WI38 (cell line): ENCODE measurements at regions not wholly inside any gene's neighbourhood (a gene's known extent, or its start where the extent isn't known, plus 50 kb on each side); places are given as distances from the start of the nearest gene placed in this dataset.

ENCODE experiments used
- H3K4me3 ChIP-seq: 2 replicates; pipeline ENCODE4 v1.5.1; 2011; ENCODE audit warnings: low read depth, mild to moderate bottlenecking, control low read depth, low read length
- TF ChIP-seq, protein P1 (sequence below): IDR thresholded peaks from 2 replicates; pipeline ENCODE4 v1.5.1; 2012; ENCODE audit warnings: low read depth, mild to moderate bottlenecking, control low read depth, low read length

DNA sequence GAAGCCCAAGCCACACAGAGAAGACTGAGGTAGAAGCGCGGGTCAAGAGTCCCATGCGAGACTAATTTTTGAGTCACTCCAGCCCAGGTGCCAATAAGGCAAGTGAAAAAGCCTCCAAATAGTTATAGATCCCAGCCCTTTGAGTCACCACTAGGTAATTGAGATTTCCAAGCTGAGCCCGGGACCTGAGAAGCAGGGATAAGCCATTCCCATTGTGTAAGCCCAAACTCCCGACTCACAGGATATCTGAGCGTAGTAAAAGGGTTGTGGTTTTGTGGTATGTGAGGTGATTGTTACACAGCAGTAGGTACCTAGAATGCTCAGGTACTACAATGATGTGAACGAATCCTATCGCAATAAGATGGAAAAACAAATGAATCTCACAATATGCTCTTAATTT, 560.7 kb downstream of the DSC3 start:
- TF ChIP-seq, protein P1, sequence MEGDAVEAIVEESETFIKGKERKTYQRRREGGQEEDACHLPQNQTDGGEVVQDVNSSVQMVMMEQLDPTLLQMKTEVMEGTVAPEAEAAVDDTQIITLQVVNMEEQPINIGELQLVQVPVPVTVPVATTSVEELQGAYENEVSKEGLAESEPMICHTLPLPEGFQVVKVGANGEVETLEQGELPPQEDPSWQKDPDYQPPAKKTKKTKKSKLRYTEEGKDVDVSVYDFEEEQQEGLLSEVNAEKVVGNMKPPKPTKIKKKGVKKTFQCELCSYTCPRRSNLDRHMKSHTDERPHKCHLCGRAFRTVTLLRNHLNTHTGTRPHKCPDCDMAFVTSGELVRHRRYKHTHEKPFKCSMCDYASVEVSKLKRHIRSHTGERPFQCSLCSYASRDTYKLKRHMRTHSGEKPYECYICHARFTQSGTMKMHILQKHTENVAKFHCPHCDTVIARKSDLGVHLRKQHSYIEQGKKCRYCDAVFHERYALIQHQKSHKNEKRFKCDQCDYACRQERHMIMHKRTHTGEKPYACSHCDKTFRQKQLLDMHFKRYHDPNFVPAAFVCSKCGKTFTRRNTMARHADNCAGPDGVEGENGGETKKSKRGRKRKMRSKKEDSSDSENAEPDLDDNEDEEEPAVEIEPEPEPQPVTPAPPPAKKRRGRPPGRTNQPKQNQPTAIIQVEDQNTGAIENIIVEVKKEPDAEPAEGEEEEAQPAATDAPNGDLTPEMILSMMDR: no peak
- no peak overlapping the region for H3K4me3 ChIP-seq

DNA sequence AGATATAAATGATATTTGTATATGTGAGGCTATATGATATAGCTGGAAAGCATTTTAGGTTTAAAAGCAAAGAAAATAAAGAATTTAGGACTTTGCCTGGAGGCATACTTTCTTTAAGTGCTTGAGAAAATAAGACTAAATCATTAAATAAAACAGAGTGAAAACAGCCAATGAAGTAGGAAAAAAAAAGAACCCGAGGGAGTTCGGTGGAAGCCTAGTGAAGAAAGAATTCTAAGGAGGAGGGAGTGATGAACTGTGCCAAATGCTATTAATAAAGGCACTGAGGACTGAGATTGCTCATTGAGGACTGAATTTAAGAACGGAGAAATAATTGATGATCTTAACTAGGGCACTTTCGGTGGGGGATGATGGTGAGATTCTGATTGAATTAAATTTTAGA, 573.5 kb downstream of the DSC3 start:
- TF ChIP-seq, protein P1: no peak
- H3K4me3 ChIP-seq: no peak overlapping the region

DNA sequence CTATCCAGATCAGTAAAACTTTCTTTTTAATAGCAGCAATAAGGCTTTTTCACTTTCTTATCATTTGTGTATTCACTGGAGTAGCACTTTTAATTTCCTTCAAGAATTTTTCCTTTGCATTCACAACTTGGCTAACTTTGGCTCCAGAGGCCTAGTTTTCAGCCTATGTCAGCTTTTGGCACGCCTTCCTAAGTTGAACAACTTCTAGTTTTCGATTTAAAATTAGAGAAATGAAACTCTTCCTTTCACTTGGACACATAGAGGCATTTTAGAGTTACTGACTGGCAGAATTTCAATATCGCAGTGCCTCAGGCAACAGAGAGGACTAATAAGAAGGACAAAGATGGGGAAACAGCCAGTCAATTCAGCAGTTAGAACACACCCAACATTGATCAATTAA, 577.4 kb downstream of the DSC3 start:
- TF ChIP-seq, protein P1: no peak
- no peak overlapping the region for H3K4me3 ChIP-seq

DNA sequence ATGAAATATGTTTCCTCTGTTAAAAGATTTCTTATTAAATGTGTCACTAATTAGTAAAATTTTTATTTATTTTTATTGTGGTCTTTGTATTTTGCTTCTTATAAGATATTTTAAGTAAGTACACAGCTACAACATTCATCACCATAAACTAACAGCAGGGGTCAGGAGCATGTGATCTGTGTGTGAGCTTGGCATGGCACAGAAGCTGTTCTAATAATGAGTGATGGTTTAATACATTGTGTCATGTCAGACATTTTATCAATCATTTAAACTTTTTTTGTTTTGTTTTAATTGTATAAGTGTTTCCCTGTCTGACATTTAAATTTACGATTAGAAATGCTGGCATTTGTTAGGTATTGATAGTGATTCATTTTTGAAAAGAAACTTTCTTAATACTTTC, 585.4 kb downstream of the DSC3 start:
- TF ChIP-seq, protein P1: no peak
- no peak overlapping the region for H3K4me3 ChIP-seq

DNA sequence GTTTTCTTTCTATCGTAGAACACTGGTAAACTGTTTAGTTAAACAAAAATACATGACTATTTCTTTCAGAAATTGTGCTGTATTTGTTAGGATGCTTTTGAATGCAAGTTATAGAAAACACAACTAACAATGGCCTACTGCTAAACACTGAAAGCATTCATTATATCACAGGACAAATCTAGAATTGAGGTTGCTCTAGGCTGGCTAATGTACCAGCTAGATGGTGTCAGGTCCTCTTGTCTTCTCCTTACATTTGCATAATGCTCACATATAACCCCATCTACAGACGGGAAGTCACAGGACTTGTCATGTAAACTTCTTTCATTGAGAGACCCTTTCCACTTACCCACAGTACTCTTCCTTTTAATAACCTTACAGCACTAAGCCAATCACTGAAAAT, 586.8 kb downstream of the DSC3 start:
- TF ChIP-seq, protein P1: no peak
- no peak overlapping the region for H3K4me3 ChIP-seq

DNA sequence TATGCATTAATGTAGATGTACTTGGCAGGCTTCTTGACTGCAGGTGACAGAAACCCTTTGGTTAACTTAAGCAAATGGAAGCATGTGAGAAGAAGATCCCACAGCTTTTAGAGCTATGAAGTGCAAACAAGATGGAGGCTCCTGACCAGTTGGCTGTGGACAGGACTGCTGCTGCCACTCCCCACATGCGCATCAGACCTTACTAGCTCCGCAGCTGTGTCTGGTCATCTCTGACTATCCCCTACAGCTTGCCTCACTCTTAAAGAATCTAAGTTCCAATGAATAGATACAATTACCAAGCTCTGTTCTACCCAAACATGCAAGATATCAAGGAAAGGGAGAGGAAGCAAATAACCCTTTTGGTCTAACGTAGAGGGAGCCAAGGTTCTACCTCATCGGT, 587.6 kb downstream of the DSC3 start:
- TF ChIP-seq, protein P1: no peak
- no peak overlapping the region for H3K4me3 ChIP-seq

DNA sequence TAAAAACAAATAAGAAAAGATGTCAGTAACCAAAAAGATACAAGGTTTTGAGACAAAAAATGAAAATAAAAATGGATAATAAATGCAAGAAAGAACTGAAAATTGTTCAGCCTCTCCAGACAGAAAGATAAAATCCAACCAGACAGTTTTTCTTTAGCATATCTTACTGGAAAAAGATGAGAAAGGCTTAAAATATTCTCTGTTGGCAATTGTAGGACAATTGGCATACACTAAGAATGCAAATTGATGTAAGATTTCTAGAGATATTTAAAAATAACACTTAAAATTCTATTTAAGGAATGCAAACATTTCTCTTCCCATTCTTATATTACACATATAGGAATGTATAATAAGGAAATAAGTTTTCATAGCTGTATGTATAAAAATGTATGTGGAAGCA, 590.6 kb downstream of the DSC3 start:
- no peak overlapping the region for H3K4me3 ChIP-seq
- TF ChIP-seq, protein P1: no peak

DNA sequence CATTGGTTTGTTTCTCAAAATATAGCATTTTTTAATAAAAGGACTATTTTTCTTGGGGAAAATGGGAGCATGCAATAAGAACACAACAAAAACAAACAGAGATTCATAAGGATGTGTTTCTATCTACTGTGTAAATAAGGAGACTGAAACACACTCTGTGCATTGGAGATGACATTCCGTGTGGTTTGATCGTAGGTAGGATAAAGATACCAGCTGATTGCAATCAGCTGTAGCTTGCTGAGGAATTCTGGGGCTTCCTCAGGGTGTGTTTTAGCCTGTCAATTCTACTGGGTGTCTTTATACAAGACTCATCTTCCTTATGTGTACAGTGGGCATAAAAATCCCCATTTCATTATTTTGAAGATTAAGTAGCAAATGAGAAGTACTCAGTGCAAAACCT, 591.6 kb downstream of the DSC3 start:
- TF ChIP-seq, protein P1: no peak
- H3K4me3 ChIP-seq: no peak overlapping the region
